ENCODE measurements at regions not wholly inside any gene's neighbourhood (a gene's known extent, or its start where the extent isn't known, plus 50 kb on each side); places are given as distances from the start of the nearest gene placed in this dataset.

DNA sequence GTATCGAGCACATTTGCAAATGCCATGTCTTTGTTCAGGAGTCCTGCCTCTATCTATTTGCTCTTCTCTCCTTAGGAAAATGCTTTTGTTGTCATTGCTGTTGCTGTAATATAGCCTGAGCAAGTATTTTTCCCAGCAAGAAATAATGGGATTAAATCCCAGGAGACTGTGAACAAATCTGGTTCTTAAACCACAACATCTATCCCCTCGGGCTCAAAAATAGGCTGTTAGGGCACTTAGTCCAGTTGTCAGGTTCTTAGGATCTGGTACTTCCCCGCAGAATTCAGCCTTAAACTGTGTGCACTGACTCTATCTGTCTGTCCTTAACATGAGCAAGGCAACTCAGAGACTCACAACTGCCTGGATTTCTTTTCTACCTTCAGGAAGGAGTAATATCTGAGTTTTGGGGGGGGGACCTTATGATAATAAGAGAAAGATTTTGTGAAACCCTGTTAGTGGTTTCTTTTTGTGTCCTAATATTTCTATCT is 437.5 kb downstream of the HTR1B start:
- no peak overlapping the region for H3K9ac ChIP-seq (ENCODE audit: control insufficient read depth, extremely low read depth, insufficient read depth, low read length)
- H3K9me1 ChIP-seq (ENCODE audit: control insufficient read depth, extremely low read depth, insufficient read depth, low read length), result no peaks in the 10 kb centered on the region
- H3K27me3 ChIP-seq (ENCODE audit: control insufficient read depth, extremely low read depth, insufficient read depth, low read length), result no peaks in the 10 kb centered on the region
- no peak overlapping the region for H3K4me3 ChIP-seq (ENCODE audit: control insufficient read depth in 2 of 3, extremely low read depth in 1 of 3, insufficient read depth in 2 of 3, low read depth in 1 of 3, low read length in 3 of 3)
- no peaks in the 10 kb centered on the region for H3K4me1 ChIP-seq (ENCODE audit: control insufficient read depth, extremely low read depth, insufficient read depth, low read length)
- H2AFZ ChIP-seq (ENCODE audit: control insufficient read depth, low read length), result no peak overlapping the region
- dilution Hi-C loops (cut with MboI; ENCODE audit: extremely low pct_ligation_motif_present, low sequenced_read_pairs), result no loop called here
- no peak for TF ChIP-seq EZH2 (IDR thresholded peaks at IDR 0.05; ENCODE audit: low read length)
- TF ChIP-seq, protein P1, sequence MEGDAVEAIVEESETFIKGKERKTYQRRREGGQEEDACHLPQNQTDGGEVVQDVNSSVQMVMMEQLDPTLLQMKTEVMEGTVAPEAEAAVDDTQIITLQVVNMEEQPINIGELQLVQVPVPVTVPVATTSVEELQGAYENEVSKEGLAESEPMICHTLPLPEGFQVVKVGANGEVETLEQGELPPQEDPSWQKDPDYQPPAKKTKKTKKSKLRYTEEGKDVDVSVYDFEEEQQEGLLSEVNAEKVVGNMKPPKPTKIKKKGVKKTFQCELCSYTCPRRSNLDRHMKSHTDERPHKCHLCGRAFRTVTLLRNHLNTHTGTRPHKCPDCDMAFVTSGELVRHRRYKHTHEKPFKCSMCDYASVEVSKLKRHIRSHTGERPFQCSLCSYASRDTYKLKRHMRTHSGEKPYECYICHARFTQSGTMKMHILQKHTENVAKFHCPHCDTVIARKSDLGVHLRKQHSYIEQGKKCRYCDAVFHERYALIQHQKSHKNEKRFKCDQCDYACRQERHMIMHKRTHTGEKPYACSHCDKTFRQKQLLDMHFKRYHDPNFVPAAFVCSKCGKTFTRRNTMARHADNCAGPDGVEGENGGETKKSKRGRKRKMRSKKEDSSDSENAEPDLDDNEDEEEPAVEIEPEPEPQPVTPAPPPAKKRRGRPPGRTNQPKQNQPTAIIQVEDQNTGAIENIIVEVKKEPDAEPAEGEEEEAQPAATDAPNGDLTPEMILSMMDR (optimal IDR thresholded peaks at IDR 0.05 in 1 of 3, IDR thresholded peaks at IDR 0.05 in 1 of 3, conservative IDR thresholded peaks at IDR 0.05 in 1 of 3; ENCODE audit: extremely low read depth in 1 of 3, insufficient read depth in 2 of 3, low read length in 3 of 3), result no peak
- no peaks in the 10 kb centered on the region for H3K36me3 ChIP-seq (ENCODE audit: control insufficient read depth in 2 of 2, extremely low read depth in 1 of 2, insufficient read depth in 2 of 2, low read length in 2 of 2)
- no peak overlapping the region for H3K4me2 ChIP-seq (ENCODE audit: control insufficient read depth, extremely low read depth, insufficient read depth, low read depth, low read length)
- H3K27ac ChIP-seq (ENCODE audit: control insufficient read depth, insufficient read depth, low read length), result no peak overlapping the region
- H4K20me1 ChIP-seq (ENCODE audit: control insufficient read depth, extremely low read depth, insufficient read depth, low read length), result no peaks in the 10 kb centered on the region
- no peaks in the 10 kb centered on the region for H3K9me3 ChIP-seq (ENCODE audit: control insufficient read depth, low read depth, low read length)
- H3K79me2 ChIP-seq (ENCODE audit: control insufficient read depth, insufficient read depth, low read length), result no peaks in the 10 kb centered on the region
- DNase-seq (ENCODE audit: low read depth, low spot score) (no peak), FAIRE-seq (no peak)

DNA sequence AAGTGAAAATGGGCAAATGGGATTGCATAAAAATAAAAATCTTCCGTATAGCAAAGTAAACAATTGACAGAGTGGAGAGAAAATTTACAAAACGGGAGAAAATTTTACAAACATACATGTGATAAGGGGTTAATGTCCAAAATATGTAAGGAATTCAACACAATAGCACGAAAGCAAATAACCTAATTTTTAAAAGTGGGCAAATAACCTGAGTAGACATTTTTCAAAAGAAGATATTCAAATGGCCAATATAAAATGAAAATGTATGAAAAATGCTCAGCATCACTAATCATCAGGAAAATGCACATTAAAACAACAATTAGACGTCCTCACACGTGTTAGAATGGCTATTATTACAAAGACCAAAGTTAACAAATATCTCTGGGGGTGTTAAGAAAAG is 441.5 kb downstream of the HTR1B start:
- TF ChIP-seq, protein P1 (optimal IDR thresholded peaks at IDR 0.05 in 1 of 3, IDR thresholded peaks at IDR 0.05 in 1 of 3, conservative IDR thresholded peaks at IDR 0.05 in 1 of 3; ENCODE audit: extremely low read depth in 1 of 3, insufficient read depth in 2 of 3, low read length in 3 of 3), result no peak
- TF ChIP-seq EZH2 (IDR thresholded peaks at IDR 0.05; ENCODE audit: low read length), result no peak
- Histone ChIP-seq H3K79me2 (ENCODE audit: control insufficient read depth, insufficient read depth, low read length) (no peaks in the 10 kb centered on the region), H3K4me1 (ENCODE audit: control insufficient read depth, extremely low read depth, insufficient read depth, low read length) (no peaks in the 10 kb centered on the region), H3K27ac (ENCODE audit: control insufficient read depth, insufficient read depth, low read length) (no peak overlapping the region), H3K4me2 (ENCODE audit: control insufficient read depth, extremely low read depth, insufficient read depth, low read depth, low read length) (no peak overlapping the region), H3K27me3 (ENCODE audit: control insufficient read depth, extremely low read depth, insufficient read depth, low read length) (no peaks in the 10 kb centered on the region), H2AFZ (ENCODE audit: control insufficient read depth, low read length) (no peak overlapping the region), H3K9me3 (ENCODE audit: control insufficient read depth, low read depth, low read length) (no peaks in the 10 kb centered on the region), H3K9me1 (ENCODE audit: control insufficient read depth, extremely low read depth, insufficient read depth, low read length) (no peaks in the 10 kb centered on the region), H3K36me3 (ENCODE audit: control insufficient read depth in 2 of 2, extremely low read depth in 1 of 2, insufficient read depth in 2 of 2, low read length in 2 of 2) (no peaks in the 10 kb centered on the region), H3K4me3 (ENCODE audit: control insufficient read depth in 2 of 3, extremely low read depth in 1 of 3, insufficient read depth in 2 of 3, low read depth in 1 of 3, low read length in 3 of 3) (no peak overlapping the region), H4K20me1 (ENCODE audit: control insufficient read depth, extremely low read depth, insufficient read depth, low read length) (no peaks in the 10 kb centered on the region), H3K9ac (ENCODE audit: control insufficient read depth, extremely low read depth, insufficient read depth, low read length) (no peak overlapping the region)
- FAIRE-seq, result no peak
- dilution Hi-C loops (cut with MboI; ENCODE audit: extremely low pct_ligation_motif_present, low sequenced_read_pairs), result no loop called here
- DNase-seq (ENCODE audit: low read depth, low spot score), result no peak

Data from keratinocyte (primary cell).